Liver (tissue), 3 donors: ENCODE measurements at regions not wholly inside any gene's neighbourhood (a gene's known extent, or its start where the extent isn't known, plus 50 kb on each side); places are given as distances from the start of the nearest gene placed in this dataset.

Source experiments
- ATF3 ChIP-seq: IDR thresholded peaks from 2 replicates; pipeline ENCODE4 v1.6.1; 2016; ENCODE audit warnings: antibody characterized with exemption
- CTCF ChIP-seq: fragments of 150-350 bp; IDR thresholded peaks from 2 replicates; pipeline ENCODE4 v1.5.1; 2017; ENCODE audit warnings: improper control_type of control experiment, low read depth, low read length; ENCODE audit not compliant: missing input control
- FOXA1 ChIP-seq: IDR thresholded peaks from 2 replicates; pipeline ENCODE4 v1.6.1; 2016; ENCODE audit warnings: antibody characterized with exemption
- GABPA ChIP-seq, 2 donors: IDR thresholded peaks in 1 of 2; conservative IDR thresholded peaks in 1 of 2; 2 replicates each; pipeline ENCODE4 v1.6.1; 2016; ENCODE audit warnings: antibody characterized with exemption in 2 of 2, mild to moderate bottlenecking in 1 of 2, moderate library complexity in 1 of 2
- JUND ChIP-seq, 2 donors: IDR thresholded peaks; 2 replicates each; pipeline ENCODE4 v1.6.1; 2016; ENCODE audit warnings: antibody characterized with exemption in 2 of 2
- MAX ChIP-seq: IDR thresholded peaks from 2 replicates; pipeline ENCODE4 v1.6.1; 2016; ENCODE audit warnings: antibody characterized with exemption
- NR2F2 ChIP-seq: IDR thresholded peaks from 2 replicates; pipeline ENCODE4 v1.6.1; 2016; ENCODE audit warnings: antibody characterized with exemption
- RAD21 ChIP-seq, 2 donors: IDR thresholded peaks; 2 replicates each; pipeline ENCODE4 v1.6.1; 2016; ENCODE audit warnings: antibody characterized with exemption in 2 of 2, mild to moderate bottlenecking in 2 of 2
- REST ChIP-seq: IDR thresholded peaks from 2 replicates; pipeline ENCODE4 v1.6.1; 2016; ENCODE audit warnings: antibody characterized with exemption, mild to moderate bottlenecking
- RXRA ChIP-seq, 2 donors: IDR thresholded peaks; 2 replicates each; pipeline ENCODE4 v1.6.1; 2017 to 2018; ENCODE audit warnings: antibody characterized with exemption in 2 of 2, mild to moderate bottlenecking in 1 of 2
- SP1 ChIP-seq: IDR thresholded peaks from 2 replicates; pipeline ENCODE4 v1.6.1; 2018; ENCODE audit warnings: antibody characterized with exemption, mild to moderate bottlenecking
- TAF1 ChIP-seq: conservative IDR thresholded peaks from 2 replicates; pipeline ENCODE4 v1.6.1; 2016; ENCODE audit warnings: antibody characterized with exemption, mild to moderate bottlenecking
- YY1 ChIP-seq: IDR thresholded peaks from 2 replicates; pipeline ENCODE4 v1.6.1; 2016; ENCODE audit warnings: antibody characterized with exemption, mild to moderate bottlenecking
- ZBTB33 ChIP-seq: IDR thresholded peaks from 2 replicates; pipeline ENCODE4 v1.6.1; 2016; ENCODE audit warnings: antibody characterized with exemption
- donor health status: healthy.
- donor health status: healthy.

- TF ChIP-seq REST = no peak
- TF ChIP-seq CTCF = no peak
- TF ChIP-seq GABPA (IDR thresholded peaks at IDR 0.05 in 1 of 2, conservative IDR thresholded peaks at IDR 0.05 in 1 of 2) = no peak
- TF ChIP-seq RAD21 (IDR thresholded peaks at IDR 0.05) = no peak
- TF ChIP-seq YY1 = no peak
- TF ChIP-seq FOXA1 = no peak
- no peak for TF ChIP-seq TAF1
- TF ChIP-seq RXRA (IDR thresholded peaks at IDR 0.05) = no peak
- TF ChIP-seq ZBTB33 = no peak
- TF ChIP-seq MAX = no peak
- no peak for TF ChIP-seq SP1
- no peak for TF ChIP-seq NR2F2
- no peak for TF ChIP-seq ATF3
- no peak for TF ChIP-seq JUND (IDR thresholded peaks at IDR 0.05)
Measured at GRCh38 chr2:134144651-134145050, 109.2 kb upstream of the MGAT5 start.
